ENCODE measurements at regions not wholly inside any gene's neighbourhood (a gene's known extent, or its start where the extent isn't known, plus 50 kb on each side); places are given as distances from the start of the nearest gene placed in this dataset.

- TF ChIP-seq CTCF (IDR thresholded peaks at IDR 0.05; ENCODE audit: low read length), result no peak
- TF ChIP-seq EZH2 (IDR thresholded peaks at IDR 0.05; ENCODE audit: borderline replicate concordance, low read length), result no peak
Measured at GRCh38 chr3:8273479-8273878, 228.1 kb upstream of the LMCD1 start.

All from OCI-LY1 (cell line).